ENCODE measurements at regions not wholly inside any gene's neighbourhood (a gene's known extent, or its start where the extent isn't known, plus 50 kb on each side); places are given as distances from the start of the nearest gene placed in this dataset.

DNA sequence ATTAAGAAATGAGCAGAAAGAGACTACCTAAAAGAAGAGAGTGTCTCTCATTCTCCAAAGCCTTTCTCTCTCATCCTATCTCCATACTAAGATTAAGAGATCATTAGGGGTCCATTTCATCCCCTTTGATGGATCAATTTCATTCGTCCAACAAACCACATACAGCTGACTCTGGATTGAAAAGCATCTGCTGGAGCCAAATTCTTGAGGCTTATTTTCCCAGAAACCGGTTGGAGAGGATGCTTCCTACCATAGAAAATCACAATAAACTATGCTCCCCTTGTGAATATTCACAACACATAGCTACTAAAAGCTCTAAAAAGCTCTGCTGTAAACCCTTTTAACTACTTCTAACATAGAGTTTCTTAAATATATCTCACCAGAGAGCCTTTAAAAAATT lies 755.0 kb upstream of the ZNF608 start:
- H3K9me3 ChIP-seq (ENCODE audit: control insufficient read depth in 4 of 4, insufficient read depth in 3 of 4, low read length in 3 of 4) = no peaks in the 10 kb centered on the region
- H3K36me3 ChIP-seq (ENCODE audit: control insufficient read depth in 4 of 4, insufficient read depth in 4 of 4, low read length in 4 of 4) = no peaks in the 10 kb centered on the region
- H3K27me3 ChIP-seq (ENCODE audit: control insufficient read depth in 3 of 3, insufficient read depth in 3 of 3, low read length in 2 of 3) = no peaks in the 10 kb centered on the region
- DNase-seq = no peak
- no peak overlapping the region for H3K9ac ChIP-seq (ENCODE audit: insufficient read depth in 1 of 2, low read length in 2 of 2)
- H3K4me1 ChIP-seq (ENCODE audit: control insufficient read depth in 5 of 5, insufficient read depth in 5 of 5, low read length in 5 of 5) = peaks cover 0 to 5% (median 0%) of the 10 kb centered on the region in 5 donors
- no peak for ATAC-seq (ENCODE audit: insufficient read depth, low FRiP score)
- WGBS, 2 donors = 65 to 81% methylated on average over 2 of the region's 2 CpGs
- TF ChIP-seq CTCF (IDR thresholded peaks at IDR 0.05; ENCODE audit: control extremely low read depth, extremely low read depth) = no peak
- H3K27ac ChIP-seq (ENCODE audit: low read depth in 1 of 2, low read length in 1 of 2) = no peak overlapping the region
- H3K4me3 ChIP-seq = no peak overlapping the region

DNA sequence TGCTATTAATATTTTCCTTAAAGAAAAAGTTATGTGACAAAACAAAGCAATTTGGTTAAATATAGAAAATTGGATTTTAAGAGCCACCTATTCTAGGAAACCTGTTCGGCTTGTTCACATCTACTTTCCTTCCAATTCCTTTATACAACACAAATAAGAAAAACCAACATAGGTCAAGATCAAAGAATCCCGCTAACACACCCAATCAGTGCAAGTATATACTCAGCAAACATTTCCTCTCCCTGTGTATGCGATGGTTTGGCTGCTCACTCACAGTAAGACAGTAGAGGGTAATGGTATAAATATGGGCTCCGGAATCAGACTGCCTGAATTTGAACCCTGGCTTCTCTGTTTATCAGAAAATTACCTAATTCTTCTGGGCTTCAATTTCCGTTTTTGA lies 757.5 kb upstream of the ZNF608 start:
- peak in 2 of 3 donors; percentile 21 to 59 for DNase-seq
- Histone ChIP-seq H3K27ac (ENCODE audit: low read depth in 1 of 2, low read length in 1 of 2) (no peak overlapping the region), H3K27me3 (ENCODE audit: control insufficient read depth in 3 of 3, insufficient read depth in 3 of 3, low read length in 2 of 3) (no peaks in the 10 kb centered on the region), H3K9ac (ENCODE audit: insufficient read depth in 1 of 2, low read length in 2 of 2) (no peak overlapping the region), H3K4me3 (no peak overlapping the region), H3K36me3 (ENCODE audit: control insufficient read depth in 4 of 4, insufficient read depth in 4 of 4, low read length in 4 of 4) (no peaks in the 10 kb centered on the region), H3K9me3 (ENCODE audit: control insufficient read depth in 4 of 4, insufficient read depth in 3 of 4, low read length in 3 of 4) (no peaks in the 10 kb centered on the region), H3K4me1 (ENCODE audit: control insufficient read depth in 5 of 5, insufficient read depth in 5 of 5, low read length in 5 of 5) (no peaks in the 10 kb centered on the region)
- ATAC-seq (ENCODE audit: insufficient read depth, low FRiP score) = no peak
- TF ChIP-seq CTCF (IDR thresholded peaks at IDR 0.05; ENCODE audit: control extremely low read depth, extremely low read depth) = no peak
- WGBS, 2 donors = 73 to 90% methylated on average over 5 of the region's 5 CpGs

DNA sequence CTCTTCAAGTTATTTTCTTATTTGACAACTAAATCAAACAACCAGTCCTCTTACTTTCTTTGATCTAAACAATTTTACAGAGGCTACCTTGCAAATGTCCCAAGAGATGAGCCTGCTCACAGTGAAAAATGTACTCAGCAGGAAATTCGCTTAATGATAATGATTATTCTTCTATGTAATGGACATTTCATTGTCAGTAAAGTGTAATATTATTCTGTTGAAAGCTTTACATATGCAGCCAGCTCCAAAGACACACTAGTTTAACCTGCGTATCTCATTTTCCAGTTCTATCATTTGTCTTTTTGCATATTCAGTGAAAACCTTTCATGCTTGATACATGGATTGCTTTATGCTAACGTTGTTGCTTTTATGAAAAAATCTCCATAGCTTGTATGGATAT lies 758.7 kb upstream of the ZNF608 start:
- Histone ChIP-seq H3K4me3 (no peak overlapping the region), H3K27ac (ENCODE audit: low read depth in 1 of 2, low read length in 1 of 2) (no peak overlapping the region), H3K9me3 (ENCODE audit: control insufficient read depth in 4 of 4, insufficient read depth in 3 of 4, low read length in 3 of 4) (no peaks in the 10 kb centered on the region), H3K4me1 (ENCODE audit: control insufficient read depth in 5 of 5, insufficient read depth in 5 of 5, low read length in 5 of 5) (no peaks in the 10 kb centered on the region), H3K36me3 (ENCODE audit: control insufficient read depth in 4 of 4, insufficient read depth in 4 of 4, low read length in 4 of 4) (no peaks in the 10 kb centered on the region), H3K9ac (ENCODE audit: insufficient read depth in 1 of 2, low read length in 2 of 2) (no peak overlapping the region), H3K27me3 (ENCODE audit: control insufficient read depth in 3 of 3, insufficient read depth in 3 of 3, low read length in 2 of 3) (no peaks in the 10 kb centered on the region)
- 93% methylated on average over 3 of the region's 3 CpGs for WGBS, 2 donors
- DNase-seq (no peak), ATAC-seq (ENCODE audit: insufficient read depth, low FRiP score) (no peak)
- TF ChIP-seq CTCF (IDR thresholded peaks at IDR 0.05; ENCODE audit: control extremely low read depth, extremely low read depth) = no peak

- H3K4me3 ChIP-seq = no peak overlapping the region
- no peak for DNase-seq
- no peaks in the 10 kb centered on the region for H3K9me3 ChIP-seq (ENCODE audit: control insufficient read depth in 4 of 4, insufficient read depth in 3 of 4, low read length in 3 of 4)
- no peak for ATAC-seq (ENCODE audit: insufficient read depth, low FRiP score)
- no peak overlapping the region for H3K27ac ChIP-seq (ENCODE audit: low read depth in 1 of 2, low read length in 1 of 2)
- no peaks in the 10 kb centered on the region for H3K27me3 ChIP-seq (ENCODE audit: control insufficient read depth in 3 of 3, insufficient read depth in 3 of 3, low read length in 2 of 3)
- H3K9ac ChIP-seq (ENCODE audit: insufficient read depth in 1 of 2, low read length in 2 of 2) = no peak overlapping the region
- no peaks in the 10 kb centered on the region for H3K4me1 ChIP-seq (ENCODE audit: control insufficient read depth in 5 of 5, insufficient read depth in 5 of 5, low read length in 5 of 5)
- WGBS, 2 donors = 98% methylated on average over 3 of the region's 3 CpGs
- no peak for TF ChIP-seq CTCF (IDR thresholded peaks at IDR 0.05; ENCODE audit: control extremely low read depth, extremely low read depth)
- no peaks in the 10 kb centered on the region for H3K36me3 ChIP-seq (ENCODE audit: control insufficient read depth in 4 of 4, insufficient read depth in 4 of 4, low read length in 4 of 4)
These were observed 759.7 kb upstream of the ZNF608 start for GRCh38 chr5:125506124-125506523.

All from lung (tissue), 11 donors.